ENCODE measurements at regions not wholly inside any gene's neighbourhood (a gene's known extent, or its start where the extent isn't known, plus 50 kb on each side); places are given as distances from the start of the nearest gene placed in this dataset.

DNA sequence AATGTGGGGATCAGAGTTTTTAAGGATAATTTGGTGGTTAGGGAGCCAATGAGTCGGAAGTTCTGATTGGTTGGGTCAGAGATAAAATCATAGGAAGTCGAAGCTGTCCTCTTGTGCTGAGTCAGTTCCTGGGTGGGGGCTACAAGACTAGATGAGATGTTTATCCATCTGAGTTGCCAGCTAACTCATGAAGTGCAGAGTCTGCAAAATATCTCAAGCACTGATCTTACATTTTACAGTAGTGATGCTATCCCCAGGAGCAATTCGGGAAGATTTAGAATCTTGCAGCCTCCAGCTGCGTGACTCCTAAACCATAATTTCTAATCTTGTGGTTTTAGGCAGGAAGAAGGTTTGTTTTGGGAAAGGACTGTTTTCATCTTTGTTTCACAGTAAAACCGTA lies 565.8 kb upstream of the SPANXN1 start:
- no peak overlapping the region for H3K27ac ChIP-seq
- H3K9me3 ChIP-seq (ENCODE audit: low read depth): peaks cover 7% of the 10 kb centered on the region

DNA sequence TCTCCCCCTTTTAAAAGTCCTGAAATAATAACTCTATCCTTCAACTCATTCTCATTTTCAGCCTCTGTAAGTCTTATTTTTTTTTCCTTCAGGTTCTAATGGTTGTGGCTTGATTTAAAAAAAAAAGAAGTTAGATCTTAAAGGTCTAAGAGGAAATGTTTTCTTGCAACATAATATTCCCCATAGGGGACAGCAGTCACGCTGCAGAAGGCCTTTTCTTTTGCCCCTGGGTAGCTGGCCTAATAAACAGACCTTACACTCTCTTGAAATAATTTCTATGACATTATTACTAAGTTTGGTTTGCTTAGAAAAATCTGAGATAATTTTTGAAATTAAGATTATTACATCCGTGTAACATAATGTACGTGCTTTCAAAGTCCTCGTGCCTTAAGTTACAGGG lies 564.1 kb upstream of the SPANXN1 start:
- Histone ChIP-seq H3K27me3 (no peaks in the 10 kb centered on the region), H3K9me3 (ENCODE audit: low read depth) (peaks cover 7% of the 10 kb centered on the region), H3K27ac (no peak overlapping the region), H3K4me1 (ENCODE audit: low read depth) (no peaks in the 10 kb centered on the region), H3K4me3 (no peak overlapping the region), H3K36me3 (no peaks in the 10 kb centered on the region)
- DNase-seq (ENCODE audit: low read depth in 1 of 2, low spot score in 1 of 2): no peak
- TF ChIP-seq, protein P1, sequence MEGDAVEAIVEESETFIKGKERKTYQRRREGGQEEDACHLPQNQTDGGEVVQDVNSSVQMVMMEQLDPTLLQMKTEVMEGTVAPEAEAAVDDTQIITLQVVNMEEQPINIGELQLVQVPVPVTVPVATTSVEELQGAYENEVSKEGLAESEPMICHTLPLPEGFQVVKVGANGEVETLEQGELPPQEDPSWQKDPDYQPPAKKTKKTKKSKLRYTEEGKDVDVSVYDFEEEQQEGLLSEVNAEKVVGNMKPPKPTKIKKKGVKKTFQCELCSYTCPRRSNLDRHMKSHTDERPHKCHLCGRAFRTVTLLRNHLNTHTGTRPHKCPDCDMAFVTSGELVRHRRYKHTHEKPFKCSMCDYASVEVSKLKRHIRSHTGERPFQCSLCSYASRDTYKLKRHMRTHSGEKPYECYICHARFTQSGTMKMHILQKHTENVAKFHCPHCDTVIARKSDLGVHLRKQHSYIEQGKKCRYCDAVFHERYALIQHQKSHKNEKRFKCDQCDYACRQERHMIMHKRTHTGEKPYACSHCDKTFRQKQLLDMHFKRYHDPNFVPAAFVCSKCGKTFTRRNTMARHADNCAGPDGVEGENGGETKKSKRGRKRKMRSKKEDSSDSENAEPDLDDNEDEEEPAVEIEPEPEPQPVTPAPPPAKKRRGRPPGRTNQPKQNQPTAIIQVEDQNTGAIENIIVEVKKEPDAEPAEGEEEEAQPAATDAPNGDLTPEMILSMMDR (IDR thresholded peaks at IDR 0.05; ENCODE audit: low read depth, low read length): no peak

More for the DNA sequence above, 565.8 kb upstream of the SPANXN1 start:
- Histone ChIP-seq H3K36me3 (no peaks in the 10 kb centered on the region), H3K4me1 (ENCODE audit: low read depth) (no peaks in the 10 kb centered on the region), H3K4me3 (no peak overlapping the region), H3K27me3 (no peaks in the 10 kb centered on the region)
- no peak for DNase-seq (ENCODE audit: low read depth in 1 of 2, low spot score in 1 of 2)
- TF ChIP-seq, protein P1 (IDR thresholded peaks at IDR 0.05; ENCODE audit: low read depth, low read length): no peak

DNA sequence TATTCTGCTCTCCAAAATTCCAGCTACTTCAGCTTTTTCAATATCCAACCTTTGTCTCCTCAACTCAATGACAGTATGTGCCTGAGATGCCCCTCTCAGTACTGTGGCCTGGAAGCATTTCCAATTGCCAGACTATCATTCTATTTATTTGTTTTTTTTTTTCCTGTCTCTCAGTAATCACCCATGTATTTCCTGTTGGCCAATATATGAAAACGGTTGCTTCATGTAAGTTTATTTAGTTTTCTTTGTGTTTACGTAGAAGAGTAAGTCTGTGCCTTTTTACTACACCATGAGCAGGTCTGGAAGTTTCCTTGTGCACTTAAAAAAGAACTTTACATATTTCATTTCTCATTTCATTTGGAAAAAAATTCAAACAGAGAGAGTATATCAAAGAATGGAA lies 537.5 kb upstream of the SPANXN1 start:
- TF ChIP-seq, protein P1 (IDR thresholded peaks at IDR 0.05; ENCODE audit: low read depth, low read length): no peak
- Histone ChIP-seq H3K27me3 (no peaks in the 10 kb centered on the region), H3K4me3 (no peak overlapping the region), H3K36me3 (no peaks in the 10 kb centered on the region), H3K4me1 (ENCODE audit: low read depth) (no peaks in the 10 kb centered on the region), H3K27ac (no peak overlapping the region), H3K9me3 (ENCODE audit: low read depth) (no peaks in the 10 kb centered on the region)
- no peak for DNase-seq (ENCODE audit: low read depth in 1 of 2, low spot score in 1 of 2)

DNA sequence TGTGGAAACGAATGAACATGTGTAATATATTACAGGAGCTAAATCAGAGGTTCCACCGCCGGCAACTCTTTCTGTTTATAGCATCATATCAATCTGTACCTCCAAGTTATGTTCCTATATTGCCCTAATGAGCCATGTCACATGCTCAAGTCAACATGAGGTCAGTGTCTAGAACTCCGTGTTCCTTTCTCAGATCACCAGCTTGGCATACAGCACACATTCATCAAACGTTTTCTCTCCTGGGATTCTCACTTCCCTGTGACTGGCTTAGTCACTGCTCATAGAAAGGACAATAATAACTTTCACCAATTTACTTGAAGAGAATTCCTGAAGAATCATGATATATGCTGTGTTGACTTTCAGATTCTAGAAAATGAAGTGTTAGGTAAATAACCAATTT lies 532.0 kb upstream of the SPANXN1 start:
- Histone ChIP-seq H3K36me3 (no peaks in the 10 kb centered on the region), H3K4me3 (no peak overlapping the region), H3K4me1 (ENCODE audit: low read depth) (no peaks in the 10 kb centered on the region), H3K27ac (no peak overlapping the region), H3K27me3 (no peaks in the 10 kb centered on the region), H3K9me3 (ENCODE audit: low read depth) (no peaks in the 10 kb centered on the region)
- TF ChIP-seq, protein P1 (IDR thresholded peaks at IDR 0.05; ENCODE audit: low read depth, low read length): no peak
- no peak for DNase-seq (ENCODE audit: low read depth in 1 of 2, low spot score in 1 of 2)

DNA sequence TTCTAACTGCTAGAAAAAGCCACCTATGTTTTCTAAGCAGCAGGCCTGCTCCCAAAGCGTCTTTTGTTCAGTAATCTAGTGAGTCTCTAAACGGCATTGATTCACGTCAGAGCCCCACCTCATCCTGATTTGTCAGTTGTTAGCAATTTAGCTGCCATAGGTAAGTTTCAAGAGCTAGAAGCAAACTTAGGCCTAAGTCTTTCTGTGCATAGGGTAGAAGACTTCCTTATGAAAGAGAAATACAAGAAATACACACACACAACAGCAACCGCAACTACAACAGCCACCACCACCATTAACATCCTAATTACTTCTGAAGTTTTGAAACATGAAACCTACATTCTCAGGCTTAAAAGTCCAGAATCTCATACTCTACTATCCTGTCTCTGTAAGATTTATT lies 531.1 kb upstream of the SPANXN1 start:
- no peak overlapping the region for H3K27ac ChIP-seq
- H3K4me3 ChIP-seq: no peak overlapping the region
- no peaks in the 10 kb centered on the region for H3K4me1 ChIP-seq (ENCODE audit: low read depth)
- TF ChIP-seq, protein P1 (IDR thresholded peaks at IDR 0.05; ENCODE audit: low read depth, low read length): no peak
- H3K9me3 ChIP-seq (ENCODE audit: low read depth): no peaks in the 10 kb centered on the region
- no peaks in the 10 kb centered on the region for H3K27me3 ChIP-seq
- no peaks in the 10 kb centered on the region for H3K36me3 ChIP-seq
- no peak for DNase-seq (ENCODE audit: low read depth in 1 of 2, low spot score in 1 of 2)

DNA sequence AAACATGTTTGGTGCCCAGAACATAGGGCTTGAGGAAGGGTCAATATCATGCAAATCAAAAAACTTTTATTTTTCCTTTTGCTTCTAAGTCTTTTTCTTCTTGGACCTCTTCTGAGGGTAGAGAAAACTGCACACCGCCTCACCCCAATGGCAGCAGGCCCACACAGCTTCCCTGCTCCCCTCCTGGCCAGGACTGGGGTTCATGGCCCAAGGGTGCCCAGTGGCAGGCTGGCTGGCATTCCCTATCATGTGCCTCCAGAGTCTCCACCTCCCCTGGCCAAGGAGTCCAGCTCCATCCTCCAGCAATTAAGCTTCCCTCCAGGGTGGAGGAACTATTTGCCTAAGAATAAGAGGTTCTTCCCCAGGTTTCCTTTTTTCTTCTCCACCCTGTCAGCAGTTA lies 529.6 kb upstream of the SPANXN1 start:
- DNase-seq (ENCODE audit: low read depth in 1 of 2, low spot score in 1 of 2): no peak
- Histone ChIP-seq H3K4me1 (ENCODE audit: low read depth) (no peaks in the 10 kb centered on the region), H3K9me3 (ENCODE audit: low read depth) (no peaks in the 10 kb centered on the region), H3K4me3 (no peak overlapping the region), H3K27me3 (no peaks in the 10 kb centered on the region), H3K27ac (no peak overlapping the region), H3K36me3 (no peaks in the 10 kb centered on the region)
- TF ChIP-seq, protein P1 (IDR thresholded peaks at IDR 0.05; ENCODE audit: low read depth, low read length): no peak

Data from cardiac muscle cell (in vitro differentiated cells and primary cell).